Uterus (tissue), 3 donors: ENCODE measurements at regions not wholly inside any gene's neighbourhood (a gene's known extent, or its start where the extent isn't known, plus 50 kb on each side); places are given as distances from the start of the nearest gene placed in this dataset.

Experiments
- DNase-seq, 2 donors: peaks; one replicate each; pipeline ENCODE4 v3.0.0-alpha.2; 2019 to 2020
- H3K27ac ChIP-seq, 2 donors: fragments of 200-600 bp; sonication (generic); 1 replicate in 1 of 2; 2 replicates in 1 of 2; pipeline ENCODE4 v1.5.1; 2016 to 2018
- H3K27me3 ChIP-seq, 2 donors: fragments of 200-600 bp; sonication (generic); one replicate each; pipeline ENCODE4 v1.5.1; 2018 to 2019; ENCODE audit warnings: control low read depth in 1 of 2
- H3K36me3 ChIP-seq, 2 donors: fragments of 200-600 bp; sonication (generic); one replicate each; pipeline ENCODE4 v1.5.1; 2019; ENCODE audit warnings: control low read depth in 1 of 2
- H3K4me1 ChIP-seq, 2 donors: fragments of 200-600 bp; sonication (generic); one replicate each; pipeline ENCODE4 v1.5.1; 2018 to 2019; ENCODE audit warnings: control low read depth in 1 of 2
- H3K4me3 ChIP-seq, 2 donors: fragments of 200-600 bp; sonication (generic); 1 replicate in 1 of 2; 2 replicates in 1 of 2; pipeline ENCODE4 v1.5.1; 2018 to 2019; ENCODE audit warnings: mild to moderate bottlenecking in 1 of 2
- H3K9me3 ChIP-seq, 2 donors: fragments of 200-600 bp; sonication (generic); one replicate each; pipeline ENCODE4 v1.5.1; 2019; ENCODE audit warnings: control low read depth in 1 of 2
- POLR2A ChIP-seq, 2 donors: fragments of 450-650 bp; IDR thresholded peaks; one replicate each; pipeline ENCODE4 v1.6.1; 2016; ENCODE audit warnings: antibody characterized with exemption in 2 of 2, mild to moderate bottlenecking in 1 of 2, moderate library complexity in 1 of 2
- intact Hi-C: fragments of 100-400 bp; cut with DNase I; formaldehyde crosslinking; loops from one replicate; pipeline ENCODE4 v1.15.1; 2023; ENCODE audit warnings: low total_unique reads
- TF ChIP-seq, protein P1 (sequence below), 4 experiments: fragments of 200-600 bp in 2 of 4; fragments of 450-650 bp in 2 of 4; sonication (generic) in 2 of 4; IDR thresholded peaks; one replicate each; pipeline ENCODE4 v1.5.1; 2016 to 2019; ENCODE audit warnings: antibody characterized with exemption in 4 of 4, mild to moderate bottlenecking in 2 of 4, moderate library complexity in 1 of 4
- donor health status: DM: yes; HTN: yes; CAD: no.

DNA sequence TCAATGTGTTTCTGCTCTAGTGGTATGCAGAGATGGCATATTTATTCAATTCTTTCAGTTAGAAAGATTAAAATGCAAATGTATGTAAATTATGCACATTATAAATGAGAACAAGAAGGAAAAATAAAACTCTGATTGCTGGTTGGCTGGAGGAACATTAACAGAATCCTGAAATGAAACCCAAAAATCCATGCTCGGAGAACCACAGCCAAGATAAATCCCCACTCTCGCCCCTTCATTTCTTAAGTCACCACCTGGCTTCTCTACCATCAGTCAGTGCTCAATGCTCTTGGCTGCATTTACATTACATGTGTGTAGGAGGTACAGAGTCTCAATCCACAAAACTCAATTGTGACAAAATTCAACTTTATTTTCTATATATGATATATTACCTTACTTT, 184.9 kb downstream of the TRIM36 start:
- TF ChIP-seq, protein P1, sequence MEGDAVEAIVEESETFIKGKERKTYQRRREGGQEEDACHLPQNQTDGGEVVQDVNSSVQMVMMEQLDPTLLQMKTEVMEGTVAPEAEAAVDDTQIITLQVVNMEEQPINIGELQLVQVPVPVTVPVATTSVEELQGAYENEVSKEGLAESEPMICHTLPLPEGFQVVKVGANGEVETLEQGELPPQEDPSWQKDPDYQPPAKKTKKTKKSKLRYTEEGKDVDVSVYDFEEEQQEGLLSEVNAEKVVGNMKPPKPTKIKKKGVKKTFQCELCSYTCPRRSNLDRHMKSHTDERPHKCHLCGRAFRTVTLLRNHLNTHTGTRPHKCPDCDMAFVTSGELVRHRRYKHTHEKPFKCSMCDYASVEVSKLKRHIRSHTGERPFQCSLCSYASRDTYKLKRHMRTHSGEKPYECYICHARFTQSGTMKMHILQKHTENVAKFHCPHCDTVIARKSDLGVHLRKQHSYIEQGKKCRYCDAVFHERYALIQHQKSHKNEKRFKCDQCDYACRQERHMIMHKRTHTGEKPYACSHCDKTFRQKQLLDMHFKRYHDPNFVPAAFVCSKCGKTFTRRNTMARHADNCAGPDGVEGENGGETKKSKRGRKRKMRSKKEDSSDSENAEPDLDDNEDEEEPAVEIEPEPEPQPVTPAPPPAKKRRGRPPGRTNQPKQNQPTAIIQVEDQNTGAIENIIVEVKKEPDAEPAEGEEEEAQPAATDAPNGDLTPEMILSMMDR (IDR thresholded peaks at IDR 0.05), result no peak
- TF ChIP-seq POLR2A (IDR thresholded peaks at IDR 0.05), result no peak
- H3K4me3 ChIP-seq, result no peak overlapping the region
- H3K36me3 ChIP-seq, result no peaks in the 10 kb centered on the region
- H3K9me3 ChIP-seq, result no peaks in the 10 kb centered on the region
- no peaks in the 10 kb centered on the region for H3K4me1 ChIP-seq
- no peak overlapping the region for H3K27ac ChIP-seq
- intact Hi-C loops, result no loop called here
- no peak for DNase-seq
- H3K27me3 ChIP-seq, result no peaks in the 10 kb centered on the region

DNA sequence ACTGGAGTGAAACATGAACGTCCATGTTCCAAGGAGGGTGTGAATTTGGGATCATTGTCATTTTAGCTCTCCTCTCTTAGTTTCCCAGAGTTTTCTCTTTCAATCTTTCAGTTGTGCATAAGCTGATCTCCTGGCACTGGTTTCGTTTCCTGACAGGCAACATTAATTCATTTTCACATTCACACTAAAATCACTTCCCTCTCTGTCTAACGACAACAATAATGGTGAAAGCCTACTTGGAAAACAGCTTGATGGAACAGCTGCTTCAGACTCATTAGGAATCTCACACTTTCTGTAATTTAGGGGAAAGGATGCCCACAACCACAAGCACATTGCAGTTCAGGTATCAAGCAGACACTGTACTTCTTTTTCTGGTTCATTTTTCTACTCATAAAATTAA, 188.6 kb downstream of the TRIM36 start:
- H3K9me3 ChIP-seq, result no peaks in the 10 kb centered on the region
- no peak overlapping the region for H3K4me3 ChIP-seq
- no peaks in the 10 kb centered on the region for H3K4me1 ChIP-seq
- no peaks in the 10 kb centered on the region for H3K27me3 ChIP-seq
- DNase-seq, result no peak
- TF ChIP-seq POLR2A (IDR thresholded peaks at IDR 0.05), result no peak
- H3K36me3 ChIP-seq, result no peaks in the 10 kb centered on the region
- intact Hi-C loops, result no loop called here
- H3K27ac ChIP-seq, result no peak overlapping the region

DNA sequence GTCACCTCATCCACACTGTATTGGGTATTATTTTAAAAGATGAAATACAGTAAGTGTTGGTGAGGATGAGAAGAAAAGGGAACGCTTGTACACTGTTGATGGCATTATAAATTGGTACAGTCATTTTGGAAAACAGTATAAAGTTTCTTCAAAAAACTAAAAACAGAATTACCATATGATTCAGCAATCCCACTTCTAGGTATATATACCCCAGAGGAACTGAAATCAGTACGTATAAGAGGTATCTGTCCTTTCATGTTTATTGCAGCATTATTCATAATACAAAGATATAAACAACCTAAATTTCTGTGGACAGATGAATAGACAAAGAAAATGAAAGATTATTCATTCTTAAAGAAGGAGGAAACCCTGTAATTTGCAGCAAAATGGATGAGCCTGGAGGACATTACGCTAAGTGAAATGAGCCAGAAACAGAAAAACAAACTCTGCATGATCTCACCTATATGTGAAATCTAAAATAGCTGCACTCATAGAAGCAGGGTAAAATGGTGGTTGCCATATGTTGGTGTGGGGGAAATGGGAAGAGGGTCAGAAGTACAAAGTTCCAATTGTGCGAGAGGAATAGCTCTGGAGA, 191.6 kb downstream of the TRIM36 start:
- no peak for TF ChIP-seq POLR2A (IDR thresholded peaks at IDR 0.05)
- TF ChIP-seq, protein P1 (IDR thresholded peaks at IDR 0.05), result no peak
- intact Hi-C loops, result no loop called here
- no peaks in the 10 kb centered on the region for H3K36me3 ChIP-seq
- H3K27ac ChIP-seq, result no peak overlapping the region
- H3K4me3 ChIP-seq, result no peak overlapping the region
- no peaks in the 10 kb centered on the region for H3K27me3 ChIP-seq
- H3K4me1 ChIP-seq, result no peaks in the 10 kb centered on the region
- no peak for DNase-seq
- H3K9me3 ChIP-seq, result no peaks in the 10 kb centered on the region

- TF ChIP-seq, protein P1 (IDR thresholded peaks at IDR 0.05), result no peak
- TF ChIP-seq POLR2A (IDR thresholded peaks at IDR 0.05), result no peak
- no peaks in the 10 kb centered on the region for H3K9me3 ChIP-seq
- intact Hi-C loops, result no loop called here
- H3K4me3 ChIP-seq, result no peak overlapping the region
- H3K4me1 ChIP-seq, result no peaks in the 10 kb centered on the region
- no peak for DNase-seq
- no peaks in the 10 kb centered on the region for H3K36me3 ChIP-seq
- no peak overlapping the region for H3K27ac ChIP-seq
- H3K27me3 ChIP-seq, result no peaks in the 10 kb centered on the region
Measured at GRCh38 chr5:114969482-114969881, 200.2 kb downstream of the TRIM36 start.

GRCh38 chr5:114957384-114957783, 212.3 kb downstream of the TRIM36 start:
- DNase-seq, result no peak
- Histone ChIP-seq H3K36me3 (no peaks in the 10 kb centered on the region), H3K4me1 (no peaks in the 10 kb centered on the region), H3K4me3 (no peak overlapping the region), H3K27me3 (no peaks in the 10 kb centered on the region), H3K9me3 (no peaks in the 10 kb centered on the region), H3K27ac (no peak overlapping the region)
- TF ChIP-seq, protein P1 (IDR thresholded peaks at IDR 0.05), result no peak
- TF ChIP-seq POLR2A (IDR thresholded peaks at IDR 0.05), result no peak
- intact Hi-C loops, result no loop called here

DNA sequence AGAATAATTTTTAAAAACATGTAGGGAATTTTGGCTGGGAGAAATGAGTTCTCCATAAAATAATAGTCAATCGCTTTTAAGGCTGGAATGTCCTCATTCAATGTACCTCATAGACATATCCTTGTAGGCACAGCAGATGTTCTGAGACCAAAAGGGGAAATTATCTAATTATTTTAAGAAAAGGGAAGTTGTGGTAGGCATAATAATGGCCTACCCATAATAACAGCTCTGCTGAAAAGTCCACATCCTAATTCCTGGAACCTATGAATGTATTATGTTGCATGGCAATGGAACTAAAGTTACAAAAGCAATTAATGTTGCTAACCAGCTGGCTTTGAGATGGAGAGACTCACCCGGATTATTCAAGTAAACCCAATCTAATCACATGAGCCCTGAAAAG, 216.1 kb downstream of the TRIM36 start:
- TF ChIP-seq, protein P1 (IDR thresholded peaks at IDR 0.05), result no peak
- no peak for TF ChIP-seq POLR2A (IDR thresholded peaks at IDR 0.05)
- no peak overlapping the region for H3K4me3 ChIP-seq
- no peaks in the 10 kb centered on the region for H3K36me3 ChIP-seq
- no peaks in the 10 kb centered on the region for H3K9me3 ChIP-seq
- no peak overlapping the region for H3K27ac ChIP-seq
- H3K4me1 ChIP-seq, result no peaks in the 10 kb centered on the region
- DNase-seq, result no peak
- H3K27me3 ChIP-seq, result no peaks in the 10 kb centered on the region
- intact Hi-C loops, result no loop called here
